GM13976 (cell line): ENCODE measurements at regions not wholly inside any gene's neighbourhood (a gene's known extent, or its start where the extent isn't known, plus 50 kb on each side); places are given as distances from the start of the nearest gene placed in this dataset.
"Not testable (repeated sequence)": the region's sequence is repeated elsewhere in the genome, so short reads cannot be mapped to it uniquely, and the experiment has no call there.

Experiments used
- DNase-seq: peaks from one replicate; pipeline ENCODE4 v3.0.0; 2012; ENCODE audit warnings: low spot score
- in situ Hi-C: fragments of 300-500 bp; cut with MboI; formaldehyde crosslinking; loops from one replicate; pipeline ENCODE4 v1.12.0; 2022; ENCODE audit warnings: low sequenced_read_pairs, mixed read lengths, inconsistent platforms; ENCODE audit not compliant: unreplicated experiment
- TF ChIP-seq, protein P1 (sequence below): IDR thresholded peaks from 2 replicates; pipeline ENCODE4 v1.5.1; 2012; ENCODE audit warnings: borderline replicate concordance, mild to moderate bottlenecking; ENCODE audit not compliant: insufficient read depth; ENCODE audit errors: extremely low read depth, missing control alignments, control extremely low read depth

DNA sequence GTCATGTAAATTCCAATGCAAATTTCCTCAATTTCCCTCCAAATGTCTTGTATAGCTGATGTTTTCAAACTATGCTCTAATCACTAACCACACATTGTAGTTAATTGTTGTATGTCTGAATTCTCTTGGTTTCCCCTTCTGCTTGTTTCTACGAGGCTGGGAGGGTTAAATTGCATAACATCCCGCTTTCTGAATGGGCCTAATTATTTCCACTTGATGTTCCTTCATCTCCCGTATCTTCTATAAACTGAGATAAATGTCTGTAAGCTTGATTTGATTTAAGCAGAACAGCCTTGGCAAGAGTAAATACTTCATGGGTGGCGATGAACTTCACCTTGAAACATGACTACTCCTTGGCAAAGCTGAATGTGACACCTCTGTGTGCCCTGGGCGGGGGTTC, 72.2 kb downstream of the SERINC2 start:
- DNase-seq = no peak
- in situ Hi-C loops = no loop called here
- TF ChIP-seq, protein P1, sequence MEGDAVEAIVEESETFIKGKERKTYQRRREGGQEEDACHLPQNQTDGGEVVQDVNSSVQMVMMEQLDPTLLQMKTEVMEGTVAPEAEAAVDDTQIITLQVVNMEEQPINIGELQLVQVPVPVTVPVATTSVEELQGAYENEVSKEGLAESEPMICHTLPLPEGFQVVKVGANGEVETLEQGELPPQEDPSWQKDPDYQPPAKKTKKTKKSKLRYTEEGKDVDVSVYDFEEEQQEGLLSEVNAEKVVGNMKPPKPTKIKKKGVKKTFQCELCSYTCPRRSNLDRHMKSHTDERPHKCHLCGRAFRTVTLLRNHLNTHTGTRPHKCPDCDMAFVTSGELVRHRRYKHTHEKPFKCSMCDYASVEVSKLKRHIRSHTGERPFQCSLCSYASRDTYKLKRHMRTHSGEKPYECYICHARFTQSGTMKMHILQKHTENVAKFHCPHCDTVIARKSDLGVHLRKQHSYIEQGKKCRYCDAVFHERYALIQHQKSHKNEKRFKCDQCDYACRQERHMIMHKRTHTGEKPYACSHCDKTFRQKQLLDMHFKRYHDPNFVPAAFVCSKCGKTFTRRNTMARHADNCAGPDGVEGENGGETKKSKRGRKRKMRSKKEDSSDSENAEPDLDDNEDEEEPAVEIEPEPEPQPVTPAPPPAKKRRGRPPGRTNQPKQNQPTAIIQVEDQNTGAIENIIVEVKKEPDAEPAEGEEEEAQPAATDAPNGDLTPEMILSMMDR = no peak

GRCh38 chr1:31487143-31487542, 74.1 kb downstream of the SERINC2 start:
- in situ Hi-C loops = no loop called here
- TF ChIP-seq, protein P1 = no peak
- no peak for DNase-seq

DNA sequence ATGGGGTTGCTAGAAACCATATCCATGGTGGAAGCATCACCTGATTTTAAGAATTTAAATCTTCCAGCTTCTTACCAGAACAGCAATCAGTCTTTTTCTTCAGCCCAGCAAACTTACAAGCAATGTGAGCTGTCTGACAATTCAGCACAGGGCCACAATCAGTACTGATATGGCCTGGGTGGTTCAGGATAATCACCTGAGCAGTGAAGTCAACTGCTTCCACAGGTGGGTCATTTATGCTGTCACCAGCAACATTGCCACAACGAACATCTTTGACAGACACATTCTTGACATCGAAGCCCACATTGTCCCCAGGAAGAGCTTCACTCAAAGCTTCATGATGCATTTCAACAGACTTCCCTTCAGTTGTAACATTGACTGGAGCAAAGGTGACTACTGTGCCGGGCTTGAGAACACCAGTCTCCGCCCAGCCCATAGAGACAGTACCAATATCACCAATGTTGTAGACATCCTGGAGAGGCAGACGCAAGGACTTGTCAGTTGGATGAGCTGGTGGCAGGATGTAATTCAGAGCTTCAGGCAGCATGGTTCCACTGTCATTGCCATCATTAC, 74.8 kb downstream of the SERINC2 start:
- DNase-seq = no peak
- in situ Hi-C loops = no loop called here
- TF ChIP-seq, protein P1 = no peak

GRCh38 chr1:31488528-31488927, 75.5 kb downstream of the SERINC2 start:
- in situ Hi-C loops = no loop called here
- TF ChIP-seq, protein P1 = no peak
- no peak for DNase-seq

DNA sequence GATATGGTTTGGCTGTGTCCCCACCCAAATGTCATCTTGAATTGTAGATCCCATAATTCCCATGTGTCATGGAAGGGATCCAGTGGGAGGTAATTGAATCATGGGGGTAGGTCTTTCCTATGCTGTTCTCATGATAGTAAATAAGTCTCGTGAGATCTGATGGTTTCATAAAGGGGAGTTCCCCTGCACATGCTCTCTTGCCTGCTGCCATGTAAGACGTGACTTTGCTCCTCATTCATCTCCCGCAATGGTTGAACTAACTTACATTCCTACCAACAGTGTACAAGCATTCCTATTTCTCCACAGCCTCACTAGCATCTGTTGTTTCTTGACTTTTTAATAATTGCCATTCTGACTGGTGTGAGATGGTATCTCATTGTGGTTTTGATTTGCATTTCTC, 76.6 kb downstream of the SERINC2 start:
- in situ Hi-C loops, DNase-seq: not testable (repeated sequence)

DNA sequence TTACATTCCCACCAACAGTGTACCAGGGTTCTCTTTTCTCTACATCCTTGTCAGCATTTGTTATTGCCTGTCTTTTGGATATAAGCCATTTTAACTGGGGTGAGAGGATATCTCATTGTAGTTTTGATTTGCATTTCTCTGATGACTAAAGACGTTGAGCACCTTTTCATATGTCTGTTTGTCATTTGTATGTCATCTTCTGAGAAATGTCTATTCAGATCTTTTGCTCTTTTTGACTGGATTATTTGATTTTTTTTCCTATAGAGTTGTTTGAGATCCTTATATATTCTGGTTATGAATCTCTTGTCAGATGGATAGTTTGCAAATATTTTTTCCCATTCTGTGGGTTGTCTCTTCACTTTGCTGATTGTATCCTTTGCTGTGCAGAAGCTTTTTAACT, 77.6 kb downstream of the SERINC2 start:
- DNase-seq, in situ Hi-C loops: not testable (repeated sequence)

- in situ Hi-C loops, DNase-seq: not testable (repeated sequence)
Measured at GRCh38 chr1:31495351-31495750, 81.0 kb upstream of the TINAGL1 start.

GRCh38 chr1:31495770-31496169, 80.5 kb upstream of the TINAGL1 start:
- in situ Hi-C loops, DNase-seq: not testable (repeated sequence)

GRCh38 chr1:31497601-31498000, 78.7 kb upstream of the TINAGL1 start:
- DNase-seq = no peak
- in situ Hi-C loops = no loop called here
- TF ChIP-seq, protein P1 = no peak
